NB4 (cell line): ENCODE measurements at regions not wholly inside any gene's neighbourhood (a gene's known extent, or its start where the extent isn't known, plus 50 kb on each side); places are given as distances from the start of the nearest gene placed in this dataset.

ENCODE experiments used
- DNase-seq: peaks from one replicate; pipeline ENCODE4 v3.0.0; 2010; ENCODE audit warnings: low read depth
- H3K4me3 ChIP-seq: one replicate; pipeline ENCODE4 v1.5.1; 2011; ENCODE audit warnings: mild to moderate bottlenecking, low read depth, low read length, moderate library complexity
- CTCF ChIP-seq: IDR thresholded peaks from one replicate; pipeline ENCODE4 v1.5.1; 2012; ENCODE audit warnings: low read depth, low read length
- MAX ChIP-seq: IDR thresholded peaks from 2 replicates; pipeline ENCODE4 v1.6.1; 2011; ENCODE audit warnings: low read depth, low read length
- MYC ChIP-seq: IDR thresholded peaks from 2 replicates; pipeline ENCODE4 v1.6.1; 2011; ENCODE audit warnings: low read depth, low read length
- POLR2A ChIP-seq: IDR thresholded peaks from 2 replicates; pipeline ENCODE4 v1.6.1; 2011; ENCODE audit warnings: mild to moderate bottlenecking; ENCODE audit not compliant: insufficient read length; ENCODE audit errors: extremely low read depth

DNA sequence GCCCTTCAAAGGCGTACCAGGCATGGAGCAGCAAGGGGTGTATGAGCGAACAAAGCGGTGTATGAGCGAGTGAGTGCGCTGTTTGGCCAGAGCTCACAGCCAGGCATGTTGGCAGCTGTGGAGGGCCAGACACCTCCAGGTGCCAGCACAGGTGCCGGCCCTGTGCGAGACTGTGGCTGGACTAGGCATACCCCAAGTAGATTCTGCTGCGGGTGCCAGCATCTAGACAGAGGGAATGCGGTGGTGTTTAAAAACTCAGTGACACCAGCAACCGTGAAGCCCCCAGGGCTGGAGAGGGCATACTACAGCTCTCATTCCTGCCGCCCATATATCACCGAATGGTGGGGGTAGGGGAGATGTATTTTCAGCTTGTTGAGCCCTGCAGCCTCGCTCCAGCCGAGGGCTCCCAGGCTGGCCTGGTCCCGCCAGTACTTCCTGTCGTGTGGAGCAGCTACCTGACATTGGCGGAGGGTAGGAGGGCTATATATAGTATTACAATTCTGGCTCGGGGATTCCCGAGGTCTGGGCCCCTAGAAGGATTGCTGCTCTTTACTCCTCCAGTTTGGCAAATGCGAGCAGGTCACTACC lies 1829.6 kb upstream of the NUDT12 start:
- H3K4me3 ChIP-seq = no peak overlapping the region
- no peak for DNase-seq
- no peak for TF ChIP-seq MAX
- no peak for TF ChIP-seq MYC

DNA sequence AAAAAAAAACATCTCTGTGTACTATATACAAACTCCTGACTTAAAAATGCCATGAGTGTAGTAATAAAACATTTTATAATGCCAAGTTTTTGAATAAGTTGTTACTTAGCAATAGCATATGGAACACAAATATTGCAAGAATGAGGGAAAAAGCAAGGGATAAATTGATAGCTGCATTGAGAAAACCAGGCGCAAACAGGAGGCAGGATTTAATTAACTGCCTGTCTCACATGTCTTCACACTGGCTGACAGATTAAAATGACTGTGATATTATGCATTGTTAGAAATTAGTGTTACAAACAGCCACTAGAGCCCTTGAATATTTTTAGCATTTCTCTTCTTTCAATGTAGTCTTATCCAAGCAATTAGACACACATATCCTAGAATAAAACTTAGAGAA lies 1817.5 kb upstream of the NUDT12 start:
- no peak for TF ChIP-seq CTCF
- TF ChIP-seq MYC = no peak
- no peak for TF ChIP-seq MAX
- no peak for TF ChIP-seq POLR2A
- no peak for DNase-seq
- H3K4me3 ChIP-seq = no peak overlapping the region

GRCh38 chr5:105371169-105371568 lies 1808.6 kb upstream of the NUDT12 start:
- no peak overlapping the region for H3K4me3 ChIP-seq
- no peak for TF ChIP-seq MAX
- no peak for TF ChIP-seq MYC
- no peak for TF ChIP-seq POLR2A
- no peak for TF ChIP-seq CTCF
- no peak for DNase-seq

- DNase-seq = no peak
Measured at GRCh38 chr5:105350486-105351140, 1788.0 kb upstream of the NUDT12 start.

GRCh38 chr5:105331558-105331957 lies 1769.0 kb upstream of the NUDT12 start:
- H3K4me3 ChIP-seq = no peak overlapping the region
- TF ChIP-seq MYC (no peak), CTCF (no peak), POLR2A (no peak), MAX (no peak)
- no peak for DNase-seq

More at GRCh38 chr5:105350486-105351140, 1788.0 kb upstream of the NUDT12 start:
- TF ChIP-seq POLR2A = no peak
- no peak for TF ChIP-seq CTCF
- no peak for TF ChIP-seq MAX
- TF ChIP-seq MYC = no peak
- H3K4me3 ChIP-seq = no peak overlapping the region

DNA sequence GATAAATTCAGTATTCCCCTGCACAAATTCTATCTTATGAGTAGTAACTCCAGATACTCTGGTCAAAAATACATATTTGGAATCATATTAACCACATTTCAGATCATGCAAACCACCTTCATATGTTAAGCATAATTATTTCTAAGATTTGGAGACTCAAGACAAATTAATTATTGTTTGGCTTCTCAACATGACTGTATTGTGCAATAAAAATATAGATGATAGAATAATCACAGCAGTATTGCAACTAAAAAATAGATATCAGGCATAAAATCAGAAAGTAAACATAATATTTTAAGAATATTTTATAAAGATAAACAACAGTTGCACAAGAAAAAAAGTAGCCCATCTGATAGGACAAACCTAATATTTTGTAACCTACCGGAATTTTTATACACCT lies 1767.6 kb upstream of the NUDT12 start:
- H3K4me3 ChIP-seq = no peak overlapping the region
- DNase-seq = no peak
- TF ChIP-seq POLR2A (no peak), MAX (no peak), CTCF (no peak), MYC (no peak)
